B cell (primary cell): ENCODE measurements at regions not wholly inside any gene's neighbourhood (a gene's known extent, or its start where the extent isn't known, plus 50 kb on each side); places are given as distances from the start of the nearest gene placed in this dataset.

ENCODE experiments used
- EZH2 ChIP-seq: IDR thresholded peaks from 2 replicates; pipeline ENCODE4 v1.6.1; 2012; ENCODE audit warnings: borderline replicate concordance, low read depth, mild to moderate bottlenecking, moderate library complexity, low read length; ENCODE audit not compliant: insufficient read depth, poor library complexity, severe bottlenecking
- TF ChIP-seq, protein P1 (sequence below): fragments of 200-600 bp; IDR thresholded peaks from one replicate; pipeline ENCODE4 v1.8.0; 2022; ENCODE audit warnings: antibody characterized with exemption, mild to moderate bottlenecking

DNA sequence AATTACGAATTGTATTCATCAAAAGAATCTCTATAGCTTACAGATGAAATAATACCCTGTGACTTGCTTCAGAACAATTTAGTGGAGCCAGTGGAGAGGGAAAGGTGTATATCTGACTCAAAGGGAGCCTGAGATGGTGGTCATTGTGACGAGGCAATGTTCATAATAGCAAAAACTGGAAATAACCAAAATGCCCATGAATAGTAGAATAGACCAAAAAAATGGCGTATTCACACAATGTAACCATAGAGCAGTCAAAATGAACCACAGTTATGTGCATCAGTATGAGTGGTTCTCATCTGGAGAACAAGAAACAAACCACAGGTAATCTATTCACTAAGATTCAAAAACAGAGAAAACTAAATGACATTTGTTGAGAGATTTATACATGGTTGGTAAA is 125.3 kb upstream of the CLNK start:
- TF ChIP-seq, protein P1, sequence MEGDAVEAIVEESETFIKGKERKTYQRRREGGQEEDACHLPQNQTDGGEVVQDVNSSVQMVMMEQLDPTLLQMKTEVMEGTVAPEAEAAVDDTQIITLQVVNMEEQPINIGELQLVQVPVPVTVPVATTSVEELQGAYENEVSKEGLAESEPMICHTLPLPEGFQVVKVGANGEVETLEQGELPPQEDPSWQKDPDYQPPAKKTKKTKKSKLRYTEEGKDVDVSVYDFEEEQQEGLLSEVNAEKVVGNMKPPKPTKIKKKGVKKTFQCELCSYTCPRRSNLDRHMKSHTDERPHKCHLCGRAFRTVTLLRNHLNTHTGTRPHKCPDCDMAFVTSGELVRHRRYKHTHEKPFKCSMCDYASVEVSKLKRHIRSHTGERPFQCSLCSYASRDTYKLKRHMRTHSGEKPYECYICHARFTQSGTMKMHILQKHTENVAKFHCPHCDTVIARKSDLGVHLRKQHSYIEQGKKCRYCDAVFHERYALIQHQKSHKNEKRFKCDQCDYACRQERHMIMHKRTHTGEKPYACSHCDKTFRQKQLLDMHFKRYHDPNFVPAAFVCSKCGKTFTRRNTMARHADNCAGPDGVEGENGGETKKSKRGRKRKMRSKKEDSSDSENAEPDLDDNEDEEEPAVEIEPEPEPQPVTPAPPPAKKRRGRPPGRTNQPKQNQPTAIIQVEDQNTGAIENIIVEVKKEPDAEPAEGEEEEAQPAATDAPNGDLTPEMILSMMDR: no peak
- no peak for TF ChIP-seq EZH2
